AG10803 (cell line): ENCODE measurements at regions not wholly inside any gene's neighbourhood (a gene's known extent, or its start where the extent isn't known, plus 50 kb on each side); places are given as distances from the start of the nearest gene placed in this dataset.

Experiments
- DNase-seq: peaks from one replicate; pipeline ENCODE4 v3.0.0; 2010; ENCODE audit warnings: low read depth
- H3K4me3 ChIP-seq: 2 replicates; pipeline ENCODE4 v1.5.1; 2011; ENCODE audit warnings: mild to moderate bottlenecking, low read length, control low read depth
- CTCF ChIP-seq: conservative IDR thresholded peaks from 2 replicates; pipeline ENCODE4 v1.5.1; 2011; ENCODE audit warnings: mild to moderate bottlenecking, low read length, control low read depth, inconsistent platforms

- no peak overlapping the region for H3K4me3 ChIP-seq
- TF ChIP-seq CTCF = no peak
- no peak for DNase-seq
Measured at GRCh38 chr12:124434951-124435805, 132.2 kb downstream of the NCOR2 start.

GRCh38 chr12:124434354-124434753 lies 133.1 kb downstream of the NCOR2 start:
- H3K4me3 ChIP-seq = no peak overlapping the region
- TF ChIP-seq CTCF = no peak

GRCh38 chr12:124433879-124434278 lies 133.5 kb downstream of the NCOR2 start:
- no peak for TF ChIP-seq CTCF
- no peak overlapping the region for H3K4me3 ChIP-seq
- no peak for DNase-seq

More at GRCh38 chr12:124434354-124434753, 133.1 kb downstream of the NCOR2 start:
- DNase-seq = no peak

- 0 out of 2 replicates have a peak, but pooled peaks have one; percentile 3 for TF ChIP-seq CTCF
- no peak for DNase-seq
- H3K4me3 ChIP-seq = no peak overlapping the region
Measured at GRCh38 chr12:124433147-124433874, 134.1 kb downstream of the NCOR2 start.

- no peak for TF ChIP-seq CTCF
- no peak for DNase-seq
- H3K4me3 ChIP-seq = no peak overlapping the region
Measured at GRCh38 chr12:124432376-124432775, 135.0 kb downstream of the NCOR2 start.

GRCh38 chr12:124431971-124432370 lies 135.4 kb downstream of the NCOR2 start:
- DNase-seq = no peak
- no peak overlapping the region for H3K4me3 ChIP-seq
- TF ChIP-seq CTCF = no peak
